GM21723 (cell line): ENCODE measurements at regions not wholly inside any gene's neighbourhood (a gene's known extent, or its start where the extent isn't known, plus 50 kb on each side); places are given as distances from the start of the nearest gene placed in this dataset.
"Not testable (repeated sequence)": the region's sequence is repeated elsewhere in the genome, so short reads cannot be mapped to it uniquely, and the experiment has no call there.

Experiments
- ATAC-seq: cut with Tn5 transposase; IDR thresholded peaks from one replicate; pipeline ENCODE4 v1.9.1; 2021; ENCODE audit warnings: mild to moderate bottlenecking, moderate library complexity; ENCODE audit not compliant: unreplicated experiment

GRCh38 chr14:34104489-34105397 is 153.9 kb upstream of the EGLN3 start:
- ATAC-seq: no peak

GRCh38 chr14:34103176-34103575 is 152.3 kb upstream of the EGLN3 start:
- no peak for ATAC-seq

- no peak for ATAC-seq
Measured at GRCh38 chr14:34099635-34100034, 148.8 kb upstream of the EGLN3 start.

GRCh38 chr14:34098985-34099349 is 148.1 kb upstream of the EGLN3 start:
- ATAC-seq: no peak

- peak; percentile 64 for ATAC-seq
Measured at GRCh38 chr14:34098045-34098984, 147.4 kb upstream of the EGLN3 start.

- no peak for ATAC-seq
Measured at GRCh38 chr14:34097644-34098043, 146.8 kb upstream of the EGLN3 start.

- no peak for ATAC-seq
Measured at GRCh38 chr14:34094384-34094783, 143.5 kb upstream of the EGLN3 start.

GRCh38 chr14:34093883-34094282 is 143.0 kb upstream of the EGLN3 start:
- no peak for ATAC-seq

GRCh38 chr14:34090451-34090850 is 139.6 kb upstream of the EGLN3 start:
- no peak for ATAC-seq

GRCh38 chr14:34088914-34089313 is 138.0 kb upstream of the EGLN3 start:
- no peak for ATAC-seq

GRCh38 chr14:34087571-34087970 is 136.7 kb upstream of the EGLN3 start:
- no peak for ATAC-seq

- ATAC-seq: no peak
Measured at GRCh38 chr14:34086223-34086757, 135.4 kb upstream of the EGLN3 start.

GRCh38 chr14:34085695-34086094 is 134.8 kb upstream of the EGLN3 start:
- no peak for ATAC-seq

- ATAC-seq: no peak
Measured at GRCh38 chr14:34081576-34082136, 130.8 kb upstream of the EGLN3 start.

- ATAC-seq: peak; percentile 76
Measured at GRCh38 chr14:34081101-34081575, 130.3 kb upstream of the EGLN3 start.

- not testable (repeated sequence) for ATAC-seq
Measured at GRCh38 chr14:34079643-34080042, 128.8 kb upstream of the EGLN3 start.

- ATAC-seq: no peak
Measured at GRCh38 chr14:34078117-34078743, 127.4 kb upstream of the EGLN3 start.

- no peak for ATAC-seq
Measured at GRCh38 chr14:34075826-34076225, 125.0 kb upstream of the EGLN3 start.

- no peak for ATAC-seq
Measured at GRCh38 chr14:34075042-34075744, 124.3 kb upstream of the EGLN3 start.

GRCh38 chr14:34072921-34073320 is 122.0 kb upstream of the EGLN3 start:
- ATAC-seq: no peak
